OCI-LY1 (cell line): ENCODE measurements at regions not wholly inside any gene's neighbourhood (a gene's known extent, or its start where the extent isn't known, plus 50 kb on each side); places are given as distances from the start of the nearest gene placed in this dataset.

Experiments
- EZH2 ChIP-seq: fragments of 200-600 bp; sonication (generic), shearing (Covaris generic); IDR thresholded peaks from 2 replicates; pipeline ENCODE4 v1.8.0; 2017; ENCODE audit warnings: borderline replicate concordance, mixed run types, mild to moderate bottlenecking, antibody characterized with exemption, low read length, moderate library complexity, mixed read lengths
- TF ChIP-seq, protein P1 (sequence below): fragments of 200-600 bp; sonication (generic), shearing (Covaris generic); IDR thresholded peaks from 2 replicates; pipeline ENCODE4 v1.5.1; 2017; ENCODE audit warnings: mild to moderate bottlenecking, antibody characterized with exemption, low read length, moderate library complexity, mixed read lengths

DNA sequence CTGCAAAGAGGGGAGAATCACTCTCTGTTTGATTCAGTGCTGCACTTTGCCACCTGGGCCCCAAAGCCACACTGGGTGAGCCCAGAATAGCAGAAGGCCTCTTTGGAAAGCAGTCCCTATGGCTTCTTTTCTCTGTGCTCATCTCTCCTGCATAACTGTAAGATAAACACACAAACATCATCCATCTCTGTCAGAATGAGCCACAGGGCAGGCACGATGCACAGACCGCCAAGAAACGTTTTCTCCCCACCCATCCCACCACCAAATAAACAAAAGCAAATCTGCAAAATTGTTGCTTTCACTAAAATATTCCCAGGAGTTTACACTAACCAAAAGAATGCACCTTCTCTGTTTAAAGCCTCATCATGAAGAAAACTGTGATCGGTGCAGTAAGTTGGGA, 196.4 kb upstream of the POU2AF2 start:
- TF ChIP-seq, protein P1, sequence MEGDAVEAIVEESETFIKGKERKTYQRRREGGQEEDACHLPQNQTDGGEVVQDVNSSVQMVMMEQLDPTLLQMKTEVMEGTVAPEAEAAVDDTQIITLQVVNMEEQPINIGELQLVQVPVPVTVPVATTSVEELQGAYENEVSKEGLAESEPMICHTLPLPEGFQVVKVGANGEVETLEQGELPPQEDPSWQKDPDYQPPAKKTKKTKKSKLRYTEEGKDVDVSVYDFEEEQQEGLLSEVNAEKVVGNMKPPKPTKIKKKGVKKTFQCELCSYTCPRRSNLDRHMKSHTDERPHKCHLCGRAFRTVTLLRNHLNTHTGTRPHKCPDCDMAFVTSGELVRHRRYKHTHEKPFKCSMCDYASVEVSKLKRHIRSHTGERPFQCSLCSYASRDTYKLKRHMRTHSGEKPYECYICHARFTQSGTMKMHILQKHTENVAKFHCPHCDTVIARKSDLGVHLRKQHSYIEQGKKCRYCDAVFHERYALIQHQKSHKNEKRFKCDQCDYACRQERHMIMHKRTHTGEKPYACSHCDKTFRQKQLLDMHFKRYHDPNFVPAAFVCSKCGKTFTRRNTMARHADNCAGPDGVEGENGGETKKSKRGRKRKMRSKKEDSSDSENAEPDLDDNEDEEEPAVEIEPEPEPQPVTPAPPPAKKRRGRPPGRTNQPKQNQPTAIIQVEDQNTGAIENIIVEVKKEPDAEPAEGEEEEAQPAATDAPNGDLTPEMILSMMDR: no peak
- no peak for TF ChIP-seq EZH2
